CD4-positive, CD25-positive, alpha-beta regulatory T cell (primary cell): ENCODE measurements at regions not wholly inside any gene's neighbourhood (a gene's known extent, or its start where the extent isn't known, plus 50 kb on each side); places are given as distances from the start of the nearest gene placed in this dataset.

ENCODE experiments used
- ATAC-seq, 2 donors: fragments of 150-1000 bp; cut with Tn5 transposase; one replicate each; pipeline ENCODE4 v1.10.0; 2021; ENCODE audit warnings: low read depth in 2 of 2, moderate number of reproducible peaks in 2 of 2, moderate library complexity in 1 of 2
- DNase-seq, 3 donors: peaks; one replicate each; pipeline versions ENCODE4 v3.0.0 to v3.0.0-alpha.2; 2012 to 2022; ENCODE audit warnings: mixed read lengths in 1 of 3
- H3K27ac ChIP-seq: one replicate; pipeline ENCODE4 v1.7.0; 2013; ENCODE audit warnings: mild to moderate bottlenecking, low read length; ENCODE audit not compliant: insufficient read depth, poor library complexity, severe bottlenecking
- H3K27me3 ChIP-seq: one replicate; pipeline ENCODE4 v1.7.0; 2013; ENCODE audit warnings: low read length; ENCODE audit not compliant: control insufficient read depth, insufficient read depth
- H3K36me3 ChIP-seq: one replicate; pipeline ENCODE4 v1.7.0; 2013; ENCODE audit warnings: mild to moderate bottlenecking, low read length, moderate library complexity; ENCODE audit not compliant: control insufficient read depth, insufficient read depth
- H3K4me1 ChIP-seq: 2 replicates; pipeline ENCODE4 v1.7.0; 2013; ENCODE audit warnings: mild to moderate bottlenecking, low read length; ENCODE audit not compliant: insufficient read depth, control insufficient read depth, poor library complexity, severe bottlenecking
- H3K4me3 ChIP-seq: one replicate; pipeline ENCODE4 v1.7.0; 2013; ENCODE audit warnings: low read depth, mild to moderate bottlenecking, low read length, moderate library complexity
- H3K9me3 ChIP-seq, 2 experiments: 1 replicate in 1 of 2; 2 replicates in 1 of 2; pipeline ENCODE4 v1.7.0; 2013; ENCODE audit warnings: low read length in 2 of 2, mild to moderate bottlenecking in 1 of 2, moderate library complexity in 1 of 2; ENCODE audit not compliant: control insufficient read depth in 2 of 2
- H3K27ac Mint-ChIP-seq, 3 donors: one replicate each; pipeline ENCODE4 v1.8.0; 2020 to 2022; ENCODE audit warnings: mild to moderate bottlenecking in 3 of 3, mixed read lengths in 3 of 3, moderate library complexity in 2 of 3
- H3K27me3 Mint-ChIP-seq: one replicate; pipeline ENCODE4 v1.8.0; 2022; ENCODE audit warnings: mild to moderate bottlenecking, mixed read lengths
- H3K36me3 Mint-ChIP-seq: one replicate; pipeline ENCODE4 v1.8.0; 2020; ENCODE audit warnings: mixed read lengths
- H3K4me1 Mint-ChIP-seq, 4 donors: one replicate each; pipeline ENCODE4 v1.8.0; 2020 to 2022; ENCODE audit warnings: mixed read lengths in 4 of 4, mild to moderate bottlenecking in 1 of 4
- H3K4me3 Mint-ChIP-seq, 4 donors: one replicate each; pipeline ENCODE4 v1.8.0; 2020 to 2022; ENCODE audit warnings: mild to moderate bottlenecking in 4 of 4, mixed read lengths in 4 of 4, moderate library complexity in 3 of 4
- H3K9me3 Mint-ChIP-seq, 7 donors: one replicate each; pipeline ENCODE4 v1.8.0; 2020 to 2022; ENCODE audit warnings: mixed read lengths in 7 of 7, mild to moderate bottlenecking in 3 of 7, moderate library complexity in 2 of 7

GRCh38 chr6:23181356-23182110 is 612.2 kb downstream of the HDGFL1 start:
- Histone ChIP-seq H3K4me3 (no peak overlapping the region), H3K4me1 (no peaks in the 10 kb centered on the region), H3K27ac (no peak overlapping the region), H3K36me3 (no peaks in the 10 kb centered on the region), H3K9me3 (peaks cover 0 to 2% of the 10 kb centered on the region in 2 experiments), H3K27me3 (no peaks in the 10 kb centered on the region)
- ATAC-seq = no peak
- H3K4me1 Mint-ChIP-seq = no peaks in the 10 kb centered on the region
- H3K9me3 Mint-ChIP-seq = peaks cover 0 to 13% (median 2%) of the 10 kb centered on the region in 7 donors
- H3K27ac Mint-ChIP-seq = no peak overlapping the region
- H3K36me3 Mint-ChIP-seq = no peaks in the 10 kb centered on the region
- no peak for DNase-seq
- H3K27me3 Mint-ChIP-seq = no peaks in the 10 kb centered on the region
- no peak overlapping the region for H3K4me3 Mint-ChIP-seq

GRCh38 chr6:23183846-23184245 is 614.5 kb downstream of the HDGFL1 start:
- Mint-ChIP-seq H3K9me3 (peaks cover 0 to 13% (median 2%) of the 10 kb centered on the region in 7 donors), H3K4me1 (no peaks in the 10 kb centered on the region), H3K36me3 (no peaks in the 10 kb centered on the region), H3K27me3 (no peaks in the 10 kb centered on the region), H3K4me3 (no peak overlapping the region), H3K27ac (no peak overlapping the region)
- ATAC-seq (no peak), DNase-seq (no peak)
- H3K36me3 ChIP-seq = no peaks in the 10 kb centered on the region
- no peaks in the 10 kb centered on the region for H3K4me1 ChIP-seq
- no peaks in the 10 kb centered on the region for H3K27me3 ChIP-seq
- no peak overlapping the region for H3K4me3 ChIP-seq
- peaks cover 0 to 2% of the 10 kb centered on the region in 2 experiments for H3K9me3 ChIP-seq
- H3K27ac ChIP-seq = no peak overlapping the region

- H3K9me3 Mint-ChIP-seq = peaks cover 0 to 13% (median 2%) of the 10 kb centered on the region in 7 donors
- H3K4me3 Mint-ChIP-seq = no peak overlapping the region
- DNase-seq (no peak), ATAC-seq (no peak)
- H3K4me1 Mint-ChIP-seq = no peaks in the 10 kb centered on the region
- no peaks in the 10 kb centered on the region for H3K27me3 Mint-ChIP-seq
- no peaks in the 10 kb centered on the region for H3K36me3 ChIP-seq
- no peaks in the 10 kb centered on the region for H3K4me1 ChIP-seq
- no peaks in the 10 kb centered on the region for H3K27me3 ChIP-seq
- no peak overlapping the region for H3K27ac Mint-ChIP-seq
- H3K9me3 ChIP-seq = peaks cover 0 to 2% of the 10 kb centered on the region in 2 experiments
- H3K27ac ChIP-seq = no peak overlapping the region
- H3K36me3 Mint-ChIP-seq = no peaks in the 10 kb centered on the region
- no peak overlapping the region for H3K4me3 ChIP-seq
Measured at GRCh38 chr6:23184351-23184750, 615.0 kb downstream of the HDGFL1 start.

GRCh38 chr6:23195487-23195886 is 626.1 kb downstream of the HDGFL1 start:
- no peaks in the 10 kb centered on the region for H3K4me1 Mint-ChIP-seq
- H3K27me3 ChIP-seq = no peaks in the 10 kb centered on the region
- H3K27me3 Mint-ChIP-seq = no peaks in the 10 kb centered on the region
- no peak overlapping the region for H3K27ac ChIP-seq
- H3K36me3 Mint-ChIP-seq = no peaks in the 10 kb centered on the region
- H3K4me3 ChIP-seq = no peak overlapping the region
- ATAC-seq (no peak), DNase-seq (no peak)
- H3K9me3 Mint-ChIP-seq = peaks cover 0 to 16% (median 5%) of the 10 kb centered on the region in 7 donors
- H3K9me3 ChIP-seq = no peaks in the 10 kb centered on the region
- no peaks in the 10 kb centered on the region for H3K4me1 ChIP-seq
- H3K27ac Mint-ChIP-seq = no peak overlapping the region
- no peaks in the 10 kb centered on the region for H3K36me3 ChIP-seq
- H3K4me3 Mint-ChIP-seq = no peak overlapping the region

GRCh38 chr6:23199541-23199940 is 630.2 kb downstream of the HDGFL1 start:
- Histone ChIP-seq H3K9me3 (no peaks in the 10 kb centered on the region), H3K36me3 (no peaks in the 10 kb centered on the region), H3K27me3 (no peaks in the 10 kb centered on the region), H3K27ac (no peak overlapping the region), H3K4me3 (no peak overlapping the region), H3K4me1 (no peaks in the 10 kb centered on the region)
- peaks cover 0 to 9% (median 4%) of the 10 kb centered on the region in 7 donors for H3K9me3 Mint-ChIP-seq
- no peaks in the 10 kb centered on the region for H3K36me3 Mint-ChIP-seq
- no peak overlapping the region for H3K4me3 Mint-ChIP-seq
- no peaks in the 10 kb centered on the region for H3K4me1 Mint-ChIP-seq
- DNase-seq = no peak
- no peaks in the 10 kb centered on the region for H3K27me3 Mint-ChIP-seq
- ATAC-seq = no peak
- H3K27ac Mint-ChIP-seq = no peak overlapping the region

- no peaks in the 10 kb centered on the region for H3K36me3 ChIP-seq
- Mint-ChIP-seq H3K36me3 (no peaks in the 10 kb centered on the region), H3K4me3 (no peak overlapping the region), H3K4me1 (no peaks in the 10 kb centered on the region), H3K27ac (no peak overlapping the region), H3K27me3 (no peaks in the 10 kb centered on the region), H3K9me3 (peaks cover 0 to 9% (median 4%) of the 10 kb centered on the region in 7 donors)
- no peak for ATAC-seq
- H3K27me3 ChIP-seq = no peaks in the 10 kb centered on the region
- H3K4me1 ChIP-seq = no peaks in the 10 kb centered on the region
- H3K4me3 ChIP-seq = no peak overlapping the region
- H3K27ac ChIP-seq = no peak overlapping the region
- DNase-seq = no peak
- H3K9me3 ChIP-seq = no peaks in the 10 kb centered on the region
Measured at GRCh38 chr6:23200946-23201345, 631.6 kb downstream of the HDGFL1 start.

- Mint-ChIP-seq H3K27me3 (no peaks in the 10 kb centered on the region), H3K4me1 (no peaks in the 10 kb centered on the region), H3K27ac (no peak overlapping the region), H3K9me3 (peaks cover 0 to 12% (median 4%) of the 10 kb centered on the region in 7 donors), H3K4me3 (no peak overlapping the region), H3K36me3 (no peaks in the 10 kb centered on the region)
- ATAC-seq (no peak), DNase-seq (no peak)
- H3K27ac ChIP-seq = no peak overlapping the region
- no peaks in the 10 kb centered on the region for H3K4me1 ChIP-seq
- no peaks in the 10 kb centered on the region for H3K27me3 ChIP-seq
- no peak overlapping the region for H3K4me3 ChIP-seq
- no peaks in the 10 kb centered on the region for H3K9me3 ChIP-seq
- no peaks in the 10 kb centered on the region for H3K36me3 ChIP-seq
Measured at GRCh38 chr6:23202207-23202606, 632.8 kb downstream of the HDGFL1 start.

GRCh38 chr6:23212398-23212797 is 643.0 kb downstream of the HDGFL1 start:
- Mint-ChIP-seq H3K4me3 (no peak overlapping the region), H3K27me3 (no peaks in the 10 kb centered on the region), H3K9me3 (peaks cover 4 to 22% (median 7%) of the 10 kb centered on the region in 7 donors), H3K27ac (peak overlapping the region in 1 of 3 donors; percentile 26), H3K4me1 (no peaks in the 10 kb centered on the region), H3K36me3 (no peaks in the 10 kb centered on the region)
- DNase-seq = no peak
- H3K27ac ChIP-seq = no peak overlapping the region
- H3K27me3 ChIP-seq = no peaks in the 10 kb centered on the region
- H3K4me1 ChIP-seq = no peaks in the 10 kb centered on the region
- peaks cover 0 to 4% of the 10 kb centered on the region in 2 experiments for H3K9me3 ChIP-seq
- no peak overlapping the region for H3K4me3 ChIP-seq
- no peaks in the 10 kb centered on the region for H3K36me3 ChIP-seq
- ATAC-seq = no peak
